ENCODE measurements at regions not wholly inside any gene's neighbourhood (a gene's known extent, or its start where the extent isn't known, plus 50 kb on each side); places are given as distances from the start of the nearest gene placed in this dataset.
"Not testable (repeated sequence)": the region's sequence is repeated elsewhere in the genome, so short reads cannot be mapped to it uniquely, and the experiment has no call there.

GRCh38 chr6:58358452-58358851, 1041.0 kb downstream of the PRIM2 start:
- in situ Hi-C loops (cut with MboI; ENCODE audit: low sequenced_read_pairs in 4 of 4); H3K36me3 ChIP-seq; H3K9me3 ChIP-seq; H3K4me3 ChIP-seq; H3K27me3 ChIP-seq; ATAC-seq; H3K4me1 ChIP-seq; H3K27ac ChIP-seq; DNase-seq; intact Hi-C loops (cut with DNase I; ENCODE audit: low total_unique reads): not testable (repeated sequence)

GRCh38 chr6:58365856-58366255, 1048.4 kb downstream of the PRIM2 start:
- H3K36me3 ChIP-seq; H3K27ac ChIP-seq; DNase-seq; intact Hi-C loops (cut with DNase I; ENCODE audit: low total_unique reads); H3K9me3 ChIP-seq; H3K27me3 ChIP-seq; H3K4me3 ChIP-seq; in situ Hi-C loops (cut with MboI; ENCODE audit: low sequenced_read_pairs in 4 of 4); H3K4me1 ChIP-seq; ATAC-seq: not testable (repeated sequence)

- H3K4me1 ChIP-seq; H3K36me3 ChIP-seq; H3K4me3 ChIP-seq; in situ Hi-C loops (cut with MboI; ENCODE audit: low sequenced_read_pairs in 4 of 4); ATAC-seq; DNase-seq; H3K9me3 ChIP-seq; H3K27ac ChIP-seq; H3K27me3 ChIP-seq; intact Hi-C loops (cut with DNase I; ENCODE audit: low total_unique reads): not testable (repeated sequence)
Observed at GRCh38 chr6:58406659-58407058, 1089.2 kb downstream of the PRIM2 start.

GRCh38 chr6:58419321-58419720, 1101.9 kb downstream of the PRIM2 start:
- Histone ChIP-seq H3K4me1 (no peaks in the 10 kb centered on the region), H3K36me3 (no peaks in the 10 kb centered on the region), H3K27ac (no peak overlapping the region), H3K27me3 (no peaks in the 10 kb centered on the region), H3K4me3 (no peak overlapping the region), H3K9me3 (no peaks in the 10 kb centered on the region)
- intact Hi-C loops (cut with DNase I; ENCODE audit: low total_unique reads) = no loop called here
- ATAC-seq = no peak
- no peak for DNase-seq
- in situ Hi-C loops (cut with MboI; ENCODE audit: low sequenced_read_pairs in 4 of 4) = no loop called here
- TF ChIP-seq POLR2A (IDR thresholded peaks at IDR 0.05) = no peak
- no peak for TF ChIP-seq CTCF (IDR thresholded peaks at IDR 0.05 in 4 of 5, conservative IDR thresholded peaks at IDR 0.05 in 1 of 5)

Measured in gastrocnemius medialis (tissue), 4 donors.